Head of caudate nucleus (tissue), 42 donors: ENCODE measurements at regions not wholly inside any gene's neighbourhood (a gene's known extent, or its start where the extent isn't known, plus 50 kb on each side); places are given as distances from the start of the nearest gene placed in this dataset.
"Not testable (repeated sequence)": the region's sequence is repeated elsewhere in the genome, so short reads cannot be mapped to it uniquely, and the experiment has no call there.

Experiments used
- DNase-seq, 42 donors: peaks; one replicate each; pipeline versions ENCODE4 v3.0.0 to v3.0.0-alpha.2; 2020 to 2021; ENCODE audit warnings: mixed read lengths in 7 of 42
- intact Hi-C: fragments of 100-400 bp; cut with DNase I; formaldehyde crosslinking; loops from one replicate; pipeline ENCODE4 v1.15.0; 2022

- no peak for DNase-seq
- intact Hi-C loops, result no loop called here
Measured at GRCh38 chr1:194640322-194640721, 1453.9 kb upstream of the B3GALT2 start.

DNA sequence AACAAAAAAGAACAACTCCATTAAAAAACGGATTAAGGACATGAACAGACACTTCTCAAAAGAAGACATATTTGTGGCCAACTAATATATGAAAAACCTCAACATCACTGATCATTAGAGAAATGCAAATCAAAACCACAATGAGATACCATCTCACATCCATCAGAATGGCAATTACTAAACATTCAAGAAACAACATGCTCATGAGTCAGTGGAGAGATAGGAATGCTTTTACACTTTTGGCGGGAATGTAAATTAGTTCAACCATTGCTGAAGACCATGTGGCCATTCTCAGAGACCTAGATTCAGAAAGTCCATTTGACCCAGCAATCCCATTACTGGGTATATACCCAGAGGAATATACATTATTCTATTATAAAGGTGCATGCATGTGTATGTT, 1442.6 kb upstream of the B3GALT2 start:
- DNase-seq, result no peak
- intact Hi-C loops, result no loop called here

DNA sequence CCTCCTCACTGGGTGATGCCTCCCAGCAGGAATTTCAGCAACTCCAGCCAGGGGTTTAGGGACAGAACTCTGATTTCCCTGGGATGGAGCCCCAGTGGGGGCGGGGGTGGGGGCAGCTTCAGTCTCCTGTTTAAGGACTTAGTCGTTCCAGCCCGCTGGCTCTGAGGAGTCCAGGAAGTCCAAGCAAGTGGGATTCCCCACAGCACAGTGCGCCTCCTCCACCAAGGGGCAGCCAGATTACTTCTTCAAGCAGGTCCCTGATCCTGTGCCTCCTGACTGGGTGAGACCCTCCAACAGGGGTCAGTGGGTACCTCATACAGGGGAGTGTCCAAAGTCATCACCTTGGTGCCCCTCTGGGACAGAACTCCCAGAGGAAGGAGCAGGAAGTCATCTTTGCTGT, 1438.4 kb upstream of the B3GALT2 start:
- peak in 1 of 42 donors; percentile 27 for DNase-seq
- intact Hi-C loops, result no loop called here

- DNase-seq, result no peak
- intact Hi-C loops, result no loop called here
Measured at GRCh38 chr1:194618101-194618500, 1431.7 kb upstream of the B3GALT2 start.

GRCh38 chr1:194617272-194617671, 1430.9 kb upstream of the B3GALT2 start:
- intact Hi-C loops, DNase-seq: not testable (repeated sequence)

DNA sequence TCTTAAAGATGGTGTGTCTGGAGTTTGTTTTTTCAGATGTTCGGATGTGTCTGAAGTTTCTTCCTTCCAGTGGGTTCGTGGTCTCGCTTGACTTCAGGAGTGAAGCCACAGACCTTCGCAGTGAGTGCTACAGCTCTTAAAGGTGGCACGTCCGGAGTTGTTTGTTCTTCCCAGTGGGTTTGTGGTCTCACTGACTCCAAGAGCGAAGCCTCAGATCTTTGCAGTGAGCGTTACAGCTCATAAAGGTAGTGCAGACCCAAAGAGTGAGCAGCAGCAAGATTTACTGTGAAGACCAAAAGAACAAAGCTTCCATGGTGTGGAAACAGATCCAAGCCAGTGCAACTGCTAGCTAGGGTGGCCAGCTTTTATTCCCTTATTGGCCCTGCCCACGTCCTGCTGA, 1430.4 kb upstream of the B3GALT2 start:
- DNase-seq, result no peak
- intact Hi-C loops, result no loop called here

DNA sequence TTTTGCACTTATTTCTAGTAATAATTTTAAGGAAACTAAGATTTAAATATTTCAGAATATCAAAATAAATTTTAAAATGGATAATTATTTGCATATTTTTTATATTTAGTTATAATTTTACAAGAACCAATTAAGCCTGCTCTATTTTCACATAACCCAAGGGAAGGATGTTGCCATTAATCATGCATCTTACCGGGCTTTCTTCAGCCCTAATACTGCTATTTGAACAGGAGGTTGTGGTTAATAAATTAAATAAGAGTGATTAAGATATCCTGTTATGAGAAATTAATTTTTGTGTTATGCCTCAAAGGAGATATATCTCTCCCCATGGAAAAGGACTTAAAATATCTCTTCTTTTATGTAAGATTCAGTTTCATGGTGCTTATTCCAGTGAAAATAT, 1415.8 kb upstream of the B3GALT2 start:
- DNase-seq, result no peak
- intact Hi-C loops, result no loop called here

GRCh38 chr1:194600716-194601115, 1414.3 kb upstream of the B3GALT2 start:
- no peak for DNase-seq
- intact Hi-C loops, result no loop called here

GRCh38 chr1:194598098-194598497, 1411.7 kb upstream of the B3GALT2 start:
- intact Hi-C loops, result no loop called here
- DNase-seq, result no peak

DNA sequence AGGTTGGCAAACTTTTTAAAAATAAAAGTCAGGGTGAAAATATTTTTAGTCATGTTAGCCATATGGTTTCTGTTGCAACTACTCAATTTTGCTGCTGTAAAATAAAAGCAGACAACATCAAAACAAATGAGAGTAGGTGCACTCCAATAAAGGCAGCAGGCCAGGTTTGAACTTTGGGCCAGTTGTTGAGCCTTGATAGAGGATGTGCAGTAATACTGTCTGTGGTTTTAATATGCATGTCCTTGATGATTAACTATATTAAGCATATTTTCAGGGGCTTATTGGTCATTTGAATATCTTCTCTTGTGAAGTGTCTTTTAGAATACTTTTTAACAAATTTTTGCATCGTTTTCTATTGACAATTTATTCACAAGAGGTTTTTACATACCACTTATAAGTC, 1399.9 kb upstream of the B3GALT2 start:
- intact Hi-C loops, result no loop called here
- no peak for DNase-seq

DNA sequence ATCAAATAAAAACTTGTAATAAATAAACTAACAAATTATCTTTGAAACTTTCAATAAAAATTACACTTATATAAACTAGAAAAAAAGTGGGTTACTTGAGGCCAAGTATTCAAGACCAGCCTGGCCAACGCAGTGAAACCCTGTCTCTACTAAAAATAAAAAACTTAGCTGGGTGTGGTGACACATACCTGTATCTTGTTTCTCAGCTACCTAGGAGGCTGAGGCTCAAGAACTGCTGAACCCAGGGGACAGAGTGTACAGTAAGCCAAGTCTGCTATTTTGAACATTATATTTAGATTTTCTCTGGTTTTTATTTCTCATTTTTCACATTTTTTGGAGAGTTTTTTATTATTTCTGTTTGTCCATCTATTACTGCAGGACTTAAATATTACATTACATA, 1397.6 kb upstream of the B3GALT2 start:
- intact Hi-C loops, result no loop called here
- no peak for DNase-seq

GRCh38 chr1:194570476-194570875, 1384.1 kb upstream of the B3GALT2 start:
- intact Hi-C loops, result no loop called here
- no peak for DNase-seq

- no peak for DNase-seq
- intact Hi-C loops, result no loop called here
Measured at GRCh38 chr1:194568610-194569009, 1382.2 kb upstream of the B3GALT2 start.

GRCh38 chr1:194548071-194548470, 1361.7 kb upstream of the B3GALT2 start:
- no peak for DNase-seq

DNA sequence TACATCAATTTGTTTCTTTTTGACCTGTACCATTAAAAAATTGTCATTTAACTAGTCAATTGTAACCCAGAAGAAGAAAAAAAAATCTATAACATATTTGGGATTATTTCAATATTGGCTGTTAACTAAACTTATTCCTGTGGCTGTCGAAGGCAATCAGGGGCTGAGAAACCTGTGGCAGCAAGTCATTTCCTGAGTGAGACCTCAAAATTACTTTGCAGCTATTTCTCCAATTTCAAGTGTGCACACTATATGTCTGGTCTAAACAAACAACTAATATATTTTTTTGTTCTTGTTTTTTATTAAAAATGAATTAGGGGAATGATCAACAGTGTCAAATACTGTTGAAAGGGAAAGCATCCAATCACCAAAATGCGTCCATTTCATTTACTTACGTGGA, 1357.6 kb upstream of the B3GALT2 start:
- DNase-seq, result no peak
- intact Hi-C loops, result no loop called here

More at GRCh38 chr1:194548071-194548470, 1361.7 kb upstream of the B3GALT2 start:
- intact Hi-C loops, result no loop called here

DNA sequence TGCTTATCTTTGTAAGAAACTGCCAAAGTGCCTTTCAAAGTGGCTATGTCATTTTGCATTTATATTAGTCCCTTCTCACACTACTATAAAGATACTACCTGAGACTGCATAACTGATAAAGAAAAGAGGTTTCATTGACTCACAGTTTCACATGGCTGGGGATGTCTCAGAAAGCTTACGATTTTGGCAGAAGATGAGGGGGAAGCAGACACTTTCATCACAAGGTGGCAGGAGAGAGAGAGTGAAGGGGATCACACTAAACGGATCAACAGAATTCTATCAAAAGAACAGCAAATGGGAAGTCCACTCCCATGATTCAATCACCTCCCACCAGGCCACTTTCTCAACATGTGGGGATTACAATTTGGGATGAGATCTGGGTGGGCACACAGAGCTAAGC, 1352.0 kb upstream of the B3GALT2 start:
- intact Hi-C loops, result no loop called here

DNA sequence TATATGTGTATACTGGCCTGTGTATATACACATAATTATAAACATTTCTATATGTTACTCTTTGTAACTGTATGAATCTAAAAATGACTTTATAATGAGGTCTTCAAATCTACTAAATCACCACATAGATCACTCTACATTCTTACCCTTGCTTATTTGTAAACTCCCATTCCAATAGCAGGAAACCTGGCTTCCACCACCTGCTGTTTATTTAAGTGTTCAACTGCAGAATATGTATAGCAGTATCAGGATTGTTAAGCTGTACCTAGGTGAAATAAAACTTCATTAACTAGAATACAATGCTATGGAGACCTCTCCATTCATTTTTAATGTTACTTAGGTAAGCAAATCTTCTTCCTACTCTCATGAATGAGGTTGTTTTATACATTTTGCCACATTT, 1351.1 kb upstream of the B3GALT2 start:
- DNase-seq, result no peak
- intact Hi-C loops, result no loop called here

More for the DNA sequence above, 1352.0 kb upstream of the B3GALT2 start:
- no peak for DNase-seq

GRCh38 chr1:194535369-194535768, 1349.0 kb upstream of the B3GALT2 start:
- DNase-seq, result no peak
- intact Hi-C loops, result no loop called here

GRCh38 chr1:194534784-194535183, 1348.4 kb upstream of the B3GALT2 start:
- intact Hi-C loops, result no loop called here

DNA sequence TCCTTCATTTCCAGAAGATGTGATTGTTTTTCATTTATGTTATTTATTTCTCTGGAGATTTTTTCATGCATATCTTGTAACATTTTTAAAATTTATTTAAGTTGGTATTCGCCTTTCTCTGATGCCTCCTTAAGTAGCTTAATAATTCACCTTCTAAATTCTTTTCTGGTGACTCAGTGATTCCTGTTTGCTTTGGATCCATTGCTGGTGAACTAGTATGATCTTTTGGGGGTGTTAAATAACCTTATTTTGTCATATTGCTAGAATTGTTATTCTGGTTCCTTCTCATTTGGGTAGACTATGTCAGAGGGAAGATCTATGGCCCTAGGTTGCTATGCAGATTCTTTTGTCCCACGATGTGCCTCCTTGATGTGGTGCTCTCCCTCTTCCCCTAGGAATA, 1347.2 kb upstream of the B3GALT2 start:
- DNase-seq, result no peak
- intact Hi-C loops, result no loop called here

More at GRCh38 chr1:194534784-194535183, 1348.4 kb upstream of the B3GALT2 start:
- no peak for DNase-seq

DNA sequence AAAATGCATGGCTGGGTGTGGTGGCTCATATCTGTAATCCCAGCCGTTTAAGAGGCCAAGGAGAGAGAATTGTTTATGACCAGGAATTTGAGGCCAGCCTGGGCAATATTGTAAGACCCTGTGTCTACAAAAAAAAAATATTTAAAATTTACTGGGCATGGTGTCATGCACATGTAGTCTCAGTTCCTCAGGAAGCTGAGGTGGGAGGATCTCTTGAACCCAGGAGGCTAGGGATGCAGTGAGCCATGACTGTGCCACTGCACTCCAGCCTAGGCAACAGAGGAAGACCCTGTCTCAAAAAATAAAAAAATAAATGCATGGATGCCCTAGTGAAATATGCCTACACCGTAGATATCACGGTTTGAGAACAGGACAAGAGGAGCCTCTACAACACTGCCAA, 1331.2 kb upstream of the B3GALT2 start:
- no peak for DNase-seq
- intact Hi-C loops, result no loop called here

DNA sequence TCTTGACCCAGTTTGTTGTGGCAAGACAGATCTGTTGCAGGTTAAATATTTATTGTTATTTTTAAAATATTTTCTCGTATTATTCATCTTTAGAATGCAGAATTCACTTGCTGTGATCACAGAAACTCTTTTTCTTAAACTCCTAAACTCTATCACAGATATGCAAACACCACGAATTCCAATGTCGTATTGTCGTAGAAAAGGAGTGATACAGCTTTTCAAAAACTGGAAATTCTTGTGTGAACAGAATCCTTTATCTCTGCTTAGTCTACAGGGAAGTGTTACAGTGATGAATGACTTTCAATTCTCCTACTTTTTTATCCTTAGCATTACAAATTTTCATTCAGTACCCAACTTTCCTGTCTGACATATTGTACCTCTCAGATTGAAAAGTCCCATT, 1329.5 kb upstream of the B3GALT2 start:
- no peak for DNase-seq
- intact Hi-C loops, result no loop called here
